ENCODE measurements at regions not wholly inside any gene's neighbourhood (a gene's known extent, or its start where the extent isn't known, plus 50 kb on each side); places are given as distances from the start of the nearest gene placed in this dataset.

DNA sequence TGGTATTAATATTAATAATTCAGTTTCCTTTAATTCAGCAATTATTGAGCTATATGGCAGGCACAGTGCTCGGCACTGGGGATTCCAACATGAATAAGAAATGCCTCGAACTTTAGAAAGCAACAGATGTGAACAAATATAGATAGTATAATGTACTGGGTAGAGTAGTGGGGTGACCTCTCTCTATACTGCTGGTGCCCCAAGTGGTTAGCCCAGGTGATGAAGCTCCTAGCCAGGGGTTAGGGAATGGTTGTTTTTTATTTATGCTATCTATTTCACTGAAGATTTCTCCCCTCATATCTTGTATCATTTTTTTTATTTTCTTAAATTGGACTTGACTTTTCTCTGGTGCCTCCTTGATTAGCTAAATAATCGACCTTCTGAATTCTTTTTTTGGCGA, 62.1 kb downstream of the BHLHE40 start:
- CTCF ChIA-PET (ENCODE audit: partially characterized antibody), result interaction anchor here (0.6 to 4.3 kb wide), 19 partner anchors 9 to 408 kb away, joined by 3 to 20 read pairs (median 4); no protein-coding TSS in a partner anchor
- no peak overlapping the region for H3K23ac ChIP-seq (ENCODE audit: insufficient read length)

More for the DNA sequence above, 62.1 kb downstream of the BHLHE40 start:
- Histone ChIP-seq H3K23me2 (ENCODE audit: low read depth, low read length) (no peaks in the 10 kb centered on the region), H4K5ac (ENCODE audit: insufficient read length, low read depth, low read length) (no peak overlapping the region), H2BK120ac (replicated peaks; ENCODE audit: low read depth, low read length) (no peak overlapping the region), H3K56ac (replicated peaks; ENCODE audit: insufficient read length, low read depth, low read length) (no peak overlapping the region), H4K91ac (replicated peaks; ENCODE audit: insufficient read length, low read length) (no peak overlapping the region), H3K27me3 (replicated peaks in 1 of 4; ENCODE audit: control insufficient read depth in 3 of 4, extremely low read depth in 1 of 4, insufficient read depth in 3 of 4, low read length in 3 of 4) (no peaks in the 10 kb centered on the region), H3K4me1 (replicated peaks in 1 of 4; ENCODE audit: control insufficient read depth in 3 of 4, insufficient read depth in 4 of 4, low read length in 3 of 4) (no peaks in the 10 kb centered on the region), H3K27ac (ENCODE audit: low read depth, low read length) (no peak overlapping the region), H4K8ac (ENCODE audit: extremely low read depth, insufficient read depth, low read length) (no peak overlapping the region), H3K18ac (ENCODE audit: extremely low read depth, low read length) (no peak overlapping the region), H3K36me3 (ENCODE audit: control insufficient read depth in 2 of 4, insufficient read depth in 4 of 4, low read length in 3 of 4) (no peaks in the 10 kb centered on the region), H3K9me3 (ENCODE audit: insufficient read depth in 2 of 2, low read depth in 1 of 2, low read length in 1 of 2) (no peaks in the 10 kb centered on the region), H2AFZ (ENCODE audit: low read length) (no peak overlapping the region), H2BK15ac (ENCODE audit: low read length) (no peak overlapping the region), H2BK5ac (ENCODE audit: low read depth, low read length) (no peak overlapping the region), H3K9ac (replicated peaks in 1 of 4; ENCODE audit: extremely low read depth in 1 of 4, low read depth in 3 of 4, low read length in 3 of 4) (no peak overlapping the region), H3K4ac (replicated peaks; ENCODE audit: insufficient read length, low read depth, low read length) (no peak overlapping the region), H2BK12ac (ENCODE audit: low read depth, low read length) (no peak overlapping the region), H3K79me1 (ENCODE audit: low read depth, low read length) (no peaks in the 10 kb centered on the region), H4K20me1 (replicated peaks in 1 of 2; ENCODE audit: control insufficient read depth in 1 of 2, insufficient read depth in 2 of 2, low read length in 2 of 2) (no peaks in the 10 kb centered on the region), H3K4me3 (ENCODE audit: extremely low read depth in 1 of 4, insufficient read depth in 2 of 4, low read depth in 3 of 4, low read length in 4 of 4) (no peak overlapping the region), H3K14ac (ENCODE audit: insufficient read length) (no peak overlapping the region), H3K4me2 (ENCODE audit: insufficient read depth in 1 of 2, low read depth in 2 of 2, low read length in 2 of 2) (no peak overlapping the region), H2BK20ac (ENCODE audit: low read length) (no peak overlapping the region), H3K79me2 (ENCODE audit: control insufficient read depth in 1 of 2, insufficient read depth in 2 of 2, low read length in 2 of 2) (no peaks in the 10 kb centered on the region), H2AK5ac (ENCODE audit: low read depth, low read length) (no peak overlapping the region)
- DNase-seq (ENCODE audit: low read depth in 1 of 2, low spot score in 2 of 2) (no peak), FAIRE-seq (no peak)
- POLR2A ChIA-PET (ENCODE audit: partially characterized antibody), result no interaction called here
- TF ChIP-seq, protein P1, sequence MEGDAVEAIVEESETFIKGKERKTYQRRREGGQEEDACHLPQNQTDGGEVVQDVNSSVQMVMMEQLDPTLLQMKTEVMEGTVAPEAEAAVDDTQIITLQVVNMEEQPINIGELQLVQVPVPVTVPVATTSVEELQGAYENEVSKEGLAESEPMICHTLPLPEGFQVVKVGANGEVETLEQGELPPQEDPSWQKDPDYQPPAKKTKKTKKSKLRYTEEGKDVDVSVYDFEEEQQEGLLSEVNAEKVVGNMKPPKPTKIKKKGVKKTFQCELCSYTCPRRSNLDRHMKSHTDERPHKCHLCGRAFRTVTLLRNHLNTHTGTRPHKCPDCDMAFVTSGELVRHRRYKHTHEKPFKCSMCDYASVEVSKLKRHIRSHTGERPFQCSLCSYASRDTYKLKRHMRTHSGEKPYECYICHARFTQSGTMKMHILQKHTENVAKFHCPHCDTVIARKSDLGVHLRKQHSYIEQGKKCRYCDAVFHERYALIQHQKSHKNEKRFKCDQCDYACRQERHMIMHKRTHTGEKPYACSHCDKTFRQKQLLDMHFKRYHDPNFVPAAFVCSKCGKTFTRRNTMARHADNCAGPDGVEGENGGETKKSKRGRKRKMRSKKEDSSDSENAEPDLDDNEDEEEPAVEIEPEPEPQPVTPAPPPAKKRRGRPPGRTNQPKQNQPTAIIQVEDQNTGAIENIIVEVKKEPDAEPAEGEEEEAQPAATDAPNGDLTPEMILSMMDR (IDR thresholded peaks at IDR 0.05; ENCODE audit: control extremely low read depth in 1 of 3, insufficient read depth in 1 of 3, low read depth in 1 of 3, low read length in 3 of 3), result peak; percentile 8 to 27 (median 26); a peak in 3 of 4 replicates
- no peak for TF ChIP-seq NANOG (IDR thresholded peaks at IDR 0.05; ENCODE audit: insufficient read depth, low read depth, low read length, poor library complexity, severe bottlenecking)
- no peak for TF ChIP-seq TAF7 (optimal IDR thresholded peaks at IDR 0.05; ENCODE audit: borderline replicate concordance, low read depth, low read length)
- no peak for TF ChIP-seq POLR2AphosphoS5 (IDR thresholded peaks at IDR 0.05; ENCODE audit: low read depth, low read length)
- TF ChIP-seq RAD21 (IDR thresholded peaks at IDR 0.05 in 1 of 2, conservative IDR thresholded peaks at IDR 0.05 in 1 of 2; ENCODE audit: low read depth in 2 of 2, low read length in 2 of 2), result peak in 1 of 2 experiments; percentile 26; a peak in 1 of 4 replicates
- WGBS, 2 experiments (ENCODE audit: extremely low coverage in 1 of 2, insufficient coverage in 1 of 2, insufficient read length in 1 of 2, insufficient replicate concordance in 2 of 2, low coverage in 1 of 2, low lambda C conversion rate in 2 of 2, missing lambda C conversion rate in 1 of 2), result 63% methylated on average over 4 of the region's 4 CpGs; no CpG with 5 or more reads in 1 of the 2 experiments

Measured in H1 (cell line).